Fibroblast of pulmonary artery (primary cell): ENCODE measurements at regions not wholly inside any gene's neighbourhood (a gene's known extent, or its start where the extent isn't known, plus 50 kb on each side); places are given as distances from the start of the nearest gene placed in this dataset.

Source experiments
- DNase-seq: peaks from one replicate; pipeline ENCODE4 v3.0.0-alpha.2; 2010; ENCODE audit warnings: low read depth
- H3K4me3 ChIP-seq: replicated peaks from 2 replicates; pipeline ENCODE4 v1.5.1; 2011; ENCODE audit warnings: low read depth, mild to moderate bottlenecking, control low read depth, low read length, moderate library complexity
- CTCF ChIP-seq: IDR thresholded peaks from 2 replicates; pipeline ENCODE4 v1.5.1; 2011; ENCODE audit warnings: mild to moderate bottlenecking, control low read depth, low read length, inconsistent platforms; ENCODE audit errors: missing control alignments

GRCh38 chr10:3911713-3912442, 126.9 kb upstream of the KLF6 start:
- H3K4me3 ChIP-seq, result no peak overlapping the region
- peak; percentile 63 for DNase-seq
- TF ChIP-seq CTCF, result no peak

GRCh38 chr10:3911241-3911640, 126.2 kb upstream of the KLF6 start:
- no peak overlapping the region for H3K4me3 ChIP-seq
- no peak for DNase-seq
- no peak for TF ChIP-seq CTCF

GRCh38 chr10:3909339-3909738, 124.3 kb upstream of the KLF6 start:
- DNase-seq, result no peak
- no peak overlapping the region for H3K4me3 ChIP-seq
- no peak for TF ChIP-seq CTCF

- no peak for DNase-seq
- no peak overlapping the region for H3K4me3 ChIP-seq
- no peak for TF ChIP-seq CTCF
These were observed 123.2 kb upstream of the KLF6 start for GRCh38 chr10:3908183-3908582.

- TF ChIP-seq CTCF, result no peak
- no peak for DNase-seq
These were observed 122.5 kb upstream of the KLF6 start for GRCh38 chr10:3907514-3907913.

GRCh38 chr10:3906511-3907111, 121.6 kb upstream of the KLF6 start:
- no peak for DNase-seq
- H3K4me3 ChIP-seq, result no peak overlapping the region
- TF ChIP-seq CTCF, result no peak

More at GRCh38 chr10:3907514-3907913, 122.5 kb upstream of the KLF6 start:
- H3K4me3 ChIP-seq, result no peak overlapping the region

GRCh38 chr10:3904419-3904960, 119.5 kb upstream of the KLF6 start:
- TF ChIP-seq CTCF, result no peak
- H3K4me3 ChIP-seq, result no peak overlapping the region
- no peak for DNase-seq
